KMS-11 (cell line): ENCODE measurements at regions not wholly inside any gene's neighbourhood (a gene's known extent, or its start where the extent isn't known, plus 50 kb on each side); places are given as distances from the start of the nearest gene placed in this dataset.

Experiments
- H2AFZ ChIP-seq: fragments of 200-600 bp; sonication (generic); 2 replicates; pipeline ENCODE4 v1.6.1; 2016; ENCODE audit warnings: antibody characterized with exemption, mixed run types, low read depth
- H3K27ac ChIP-seq: fragments of 200-600 bp; sonication (generic); 2 replicates; pipeline ENCODE4 v1.6.1; 2016; ENCODE audit warnings: mild to moderate bottlenecking, mixed run types
- H3K27me3 ChIP-seq: fragments of 200-600 bp; sonication (generic); 2 replicates; pipeline ENCODE4 v1.6.1; 2017; ENCODE audit warnings: mild to moderate bottlenecking, low read depth, mixed run types, moderate library complexity; ENCODE audit not compliant: insufficient read depth
- H3K36me3 ChIP-seq: fragments of 200-600 bp; sonication (generic); 2 replicates; pipeline ENCODE4 v1.6.1; 2017; ENCODE audit warnings: mild to moderate bottlenecking, mixed run types; ENCODE audit not compliant: insufficient read depth
- H3K4me1 ChIP-seq: fragments of 200-600 bp; sonication (generic); 2 replicates; pipeline ENCODE4 v1.6.1; 2016; ENCODE audit warnings: mild to moderate bottlenecking, low read depth, mixed run types; ENCODE audit not compliant: poor library complexity, severe bottlenecking
- H3K4me2 ChIP-seq: fragments of 200-600 bp; sonication (generic); 2 replicates; pipeline ENCODE4 v1.7.0; 2016; ENCODE audit warnings: mild to moderate bottlenecking, mixed run types
- H3K4me3 ChIP-seq: fragments of 200-600 bp; sonication (generic); IDR thresholded peaks from 2 replicates; pipeline ENCODE4 v1.6.1; 2017; ENCODE audit warnings: low read depth, low read length, mixed read lengths; ENCODE audit not compliant: insufficient read depth
- H3K79me2 ChIP-seq: fragments of 200-600 bp; sonication (generic); 2 replicates; pipeline ENCODE4 v1.6.1; 2016; ENCODE audit warnings: low read depth, mixed run types; ENCODE audit not compliant: insufficient read depth
- H3K9ac ChIP-seq: fragments of 200-600 bp; sonication (generic); 2 replicates; pipeline ENCODE4 v1.6.1; 2016; ENCODE audit warnings: mild to moderate bottlenecking, mixed run types
- H4K20me1 ChIP-seq: fragments of 200-600 bp; sonication (generic); 2 replicates; pipeline ENCODE4 v1.6.1; 2016; ENCODE audit warnings: mild to moderate bottlenecking, mixed run types; ENCODE audit not compliant: insufficient read depth
- CTCF ChIP-seq: fragments of 200-600 bp; sonication (generic); conservative IDR thresholded peaks from 2 replicates; pipeline ENCODE4 v1.6.1; 2017; ENCODE audit warnings: low read depth, mild to moderate bottlenecking, antibody characterized with exemption, low read length, moderate library complexity, mixed read lengths

GRCh38 chr2:3112553-3112952 is 265.1 kb downstream of the EIPR1 start:
- no peak overlapping the region for H3K9ac ChIP-seq
- H3K36me3 ChIP-seq, result no peaks in the 10 kb centered on the region
- no peak overlapping the region for H3K27ac ChIP-seq
- H3K4me1 ChIP-seq, result no peaks in the 10 kb centered on the region
- H3K79me2 ChIP-seq, result no peaks in the 10 kb centered on the region
- no peaks in the 10 kb centered on the region for H3K27me3 ChIP-seq
- no peak overlapping the region for H3K4me3 ChIP-seq
- H3K4me2 ChIP-seq, result no peak overlapping the region
- no peaks in the 10 kb centered on the region for H4K20me1 ChIP-seq
- no peak overlapping the region for H2AFZ ChIP-seq
- TF ChIP-seq CTCF, result no peak

- H2AFZ ChIP-seq, result no peak overlapping the region
- H3K27ac ChIP-seq, result no peak overlapping the region
- H3K4me2 ChIP-seq, result no peak overlapping the region
- no peaks in the 10 kb centered on the region for H3K27me3 ChIP-seq
- H3K79me2 ChIP-seq, result no peaks in the 10 kb centered on the region
- no peak overlapping the region for H3K9ac ChIP-seq
- H3K36me3 ChIP-seq, result no peaks in the 10 kb centered on the region
- H3K4me3 ChIP-seq, result no peak overlapping the region
- H3K4me1 ChIP-seq, result no peaks in the 10 kb centered on the region
- no peak for TF ChIP-seq CTCF
- no peaks in the 10 kb centered on the region for H4K20me1 ChIP-seq
These were observed 265.5 kb downstream of the EIPR1 start for GRCh38 chr2:3112131-3112530.

GRCh38 chr2:3110994-3111666 is 266.5 kb downstream of the EIPR1 start:
- Histone ChIP-seq H3K36me3 (no peaks in the 10 kb centered on the region), H3K27me3 (no peaks in the 10 kb centered on the region), H4K20me1 (no peaks in the 10 kb centered on the region), H3K4me3 (no peak overlapping the region), H3K9ac (no peak overlapping the region), H3K4me1 (no peaks in the 10 kb centered on the region), H3K79me2 (no peaks in the 10 kb centered on the region), H3K27ac (no peak overlapping the region), H2AFZ (no peak overlapping the region), H3K4me2 (no peak overlapping the region)
- no peak for TF ChIP-seq CTCF

- H3K27me3 ChIP-seq, result no peaks in the 10 kb centered on the region
- no peaks in the 10 kb centered on the region for H3K79me2 ChIP-seq
- H4K20me1 ChIP-seq, result no peaks in the 10 kb centered on the region
- H2AFZ ChIP-seq, result no peak overlapping the region
- TF ChIP-seq CTCF, result no peak
- no peaks in the 10 kb centered on the region for H3K4me1 ChIP-seq
- H3K4me2 ChIP-seq, result no peak overlapping the region
- H3K27ac ChIP-seq, result no peak overlapping the region
- no peak overlapping the region for H3K4me3 ChIP-seq
- no peak overlapping the region for H3K9ac ChIP-seq
- H3K36me3 ChIP-seq, result no peaks in the 10 kb centered on the region
These were observed 267.1 kb downstream of the EIPR1 start for GRCh38 chr2:3110555-3110954.
